Neural cell (in vitro differentiated cells): ENCODE measurements at regions not wholly inside any gene's neighbourhood (a gene's known extent, or its start where the extent isn't known, plus 50 kb on each side); places are given as distances from the start of the nearest gene placed in this dataset.

Source experiments
- CTCF ChIP-seq: fragments of 450-650 bp; IDR thresholded peaks from 2 replicates; pipeline ENCODE4 v1.5.1; 2014; ENCODE audit warnings: antibody characterized with exemption, mild to moderate bottlenecking, moderate library complexity; ENCODE audit not compliant: poor library complexity, severe bottlenecking
- EP300 ChIP-seq: fragments of 450-650 bp; conservative IDR thresholded peaks from 2 replicates; pipeline ENCODE4 v1.6.1; 2014; ENCODE audit warnings: antibody characterized with exemption, mild to moderate bottlenecking, moderate library complexity; ENCODE audit not compliant: poor library complexity, severe bottlenecking
- EZH2 ChIP-seq: fragments of 200-600, 300-800 bp; shearing (Covaris generic), sonication (generic); IDR thresholded peaks from 2 replicates; pipeline ENCODE4 v1.6.1; 2014; ENCODE audit warnings: antibody characterized with exemption, low read length, borderline replicate concordance, mild to moderate bottlenecking; ENCODE audit not compliant: insufficient read depth, poor library complexity, severe bottlenecking
- RAD21 ChIP-seq: fragments of 450-650 bp; conservative IDR thresholded peaks from 2 replicates; pipeline ENCODE4 v1.6.1; 2014; ENCODE audit warnings: antibody characterized with exemption, mild to moderate bottlenecking, moderate library complexity
- REST ChIP-seq: IDR thresholded peaks from 2 replicates; pipeline ENCODE4 v1.6.1; 2012; ENCODE audit warnings: borderline replicate concordance

- TF ChIP-seq CTCF (no peak), REST (no peak), RAD21 (no peak), EP300 (no peak), EZH2 (no peak)
Observed at GRCh38 chr18:40249390-40250080, 1705.5 kb upstream of the PIK3C3 start.
